ENCODE measurements at regions not wholly inside any gene's neighbourhood (a gene's known extent, or its start where the extent isn't known, plus 50 kb on each side); places are given as distances from the start of the nearest gene placed in this dataset.

GRCh38 chrX:23465985-23466384 is 131.3 kb downstream of the PTCHD1 start:
- no peak overlapping the region for H3K4me3 ChIP-seq (ENCODE audit: extremely low read depth in 1 of 4, insufficient read depth in 2 of 4, low read depth in 3 of 4, low read length in 4 of 4)
- H4K20me1 ChIP-seq (replicated peaks in 1 of 2; ENCODE audit: control insufficient read depth in 1 of 2, insufficient read depth in 2 of 2, low read length in 2 of 2): no peaks in the 10 kb centered on the region
- no peak overlapping the region for H2BK15ac ChIP-seq (ENCODE audit: low read length)
- no peaks in the 10 kb centered on the region for H3K79me2 ChIP-seq (ENCODE audit: control insufficient read depth in 1 of 2, insufficient read depth in 2 of 2, low read length in 2 of 2)
- H3K4me2 ChIP-seq (ENCODE audit: insufficient read depth in 1 of 2, low read depth in 2 of 2, low read length in 2 of 2): no peak overlapping the region
- H3K27ac ChIP-seq (ENCODE audit: low read depth, low read length): no peak overlapping the region
- FAIRE-seq (no peak), DNase-seq (ENCODE audit: low read depth in 1 of 2, low spot score in 2 of 2) (no peak)
- no peak overlapping the region for H2BK120ac ChIP-seq (replicated peaks; ENCODE audit: low read depth, low read length)
- H4K5ac ChIP-seq (ENCODE audit: insufficient read length, low read depth, low read length): no peak overlapping the region
- no peak overlapping the region for H2BK12ac ChIP-seq (ENCODE audit: low read depth, low read length)
- no peak overlapping the region for H2BK5ac ChIP-seq (ENCODE audit: low read depth, low read length)
- POLR2A ChIA-PET (ENCODE audit: partially characterized antibody): no interaction called here
- no peak overlapping the region for H3K14ac ChIP-seq (ENCODE audit: insufficient read length)
- no peak overlapping the region for H2AFZ ChIP-seq (ENCODE audit: low read length)
- H3K9ac ChIP-seq (replicated peaks in 1 of 4; ENCODE audit: extremely low read depth in 1 of 4, low read depth in 3 of 4, low read length in 3 of 4): no peak overlapping the region
- H3K4me1 ChIP-seq (replicated peaks in 1 of 4; ENCODE audit: control insufficient read depth in 3 of 4, insufficient read depth in 4 of 4, low read length in 3 of 4): no peaks in the 10 kb centered on the region
- WGBS, 2 experiments (ENCODE audit: extremely low coverage in 1 of 2, insufficient coverage in 1 of 2, insufficient read length in 1 of 2, insufficient replicate concordance in 2 of 2, low coverage in 1 of 2, low lambda C conversion rate in 2 of 2, missing lambda C conversion rate in 1 of 2): 89% methylated on average over 1 of the region's 2 CpGs; no CpG with 5 or more reads in 1 of the 2 experiments
- no peak overlapping the region for H4K8ac ChIP-seq (ENCODE audit: extremely low read depth, insufficient read depth, low read length)
- no peaks in the 10 kb centered on the region for H3K36me3 ChIP-seq (ENCODE audit: control insufficient read depth in 2 of 4, insufficient read depth in 4 of 4, low read length in 3 of 4)
- H3K23ac ChIP-seq (ENCODE audit: insufficient read length): no peak overlapping the region
- H4K91ac ChIP-seq (replicated peaks; ENCODE audit: insufficient read length, low read length): no peak overlapping the region
- no peaks in the 10 kb centered on the region for H3K23me2 ChIP-seq (ENCODE audit: low read depth, low read length)
- H3K56ac ChIP-seq (replicated peaks; ENCODE audit: insufficient read length, low read depth, low read length): no peak overlapping the region
- peaks cover 0 to 3% of the 10 kb centered on the region in 2 experiments; a peak in 1 of 4 replicates for H3K9me3 ChIP-seq (ENCODE audit: insufficient read depth in 2 of 2, low read depth in 1 of 2, low read length in 1 of 2)
- no peak overlapping the region for H3K4ac ChIP-seq (replicated peaks; ENCODE audit: insufficient read length, low read depth, low read length)
- no peak overlapping the region for H2BK20ac ChIP-seq (ENCODE audit: low read length)
- H2AK5ac ChIP-seq (ENCODE audit: low read depth, low read length): no peak overlapping the region
- no peaks in the 10 kb centered on the region for H3K79me1 ChIP-seq (ENCODE audit: low read depth, low read length)
- CTCF ChIA-PET (ENCODE audit: partially characterized antibody): no interaction called here
- no peaks in the 10 kb centered on the region for H3K27me3 ChIP-seq (replicated peaks in 1 of 4; ENCODE audit: control insufficient read depth in 3 of 4, extremely low read depth in 1 of 4, insufficient read depth in 3 of 4, low read length in 3 of 4)
- H3K18ac ChIP-seq (ENCODE audit: extremely low read depth, low read length): no peak overlapping the region
- TF ChIP-seq TAF7 (optimal IDR thresholded peaks at IDR 0.05; ENCODE audit: borderline replicate concordance, low read depth, low read length) (no peak), KDM1A (IDR thresholded peaks at IDR 0.05; ENCODE audit: borderline replicate concordance, low read length) (no peak), SIRT6 (IDR thresholded peaks at IDR 0.05; ENCODE audit: low read length) (no peak), SIN3A (conservative IDR thresholded peaks at IDR 0.05 in 1 of 2, IDR thresholded peaks at IDR 0.05 in 1 of 2; ENCODE audit: low read depth in 1 of 2, low read length in 2 of 2) (no peak), KDM4A (IDR thresholded peaks at IDR 0.05; ENCODE audit: low read depth, low read length, severe bottlenecking) (no peak), CREB1 (IDR thresholded peaks at IDR 0.05) (no peak), TBP (IDR thresholded peaks at IDR 0.05; ENCODE audit: low read depth, low read length) (no peak), GTF2F1 (IDR thresholded peaks at IDR 0.05; ENCODE audit: borderline replicate concordance, low read depth, low read length) (no peak), JUND (IDR thresholded peaks at IDR 0.05; ENCODE audit: low read length) (no peak), RFX5 (IDR thresholded peaks at IDR 0.05; ENCODE audit: borderline replicate concordance, low read depth, low read length) (no peak), NANOG (IDR thresholded peaks at IDR 0.05; ENCODE audit: insufficient read depth, low read depth, low read length, poor library complexity, severe bottlenecking) (no peak), E2F6 (IDR thresholded peaks at IDR 0.05) (no peak), RBBP5 (IDR thresholded peaks at IDR 0.05; ENCODE audit: borderline replicate concordance, low read depth, low read length) (no peak), RAD21 (IDR thresholded peaks at IDR 0.05 in 1 of 2, conservative IDR thresholded peaks at IDR 0.05 in 1 of 2; ENCODE audit: low read depth in 2 of 2, low read length in 2 of 2) (no peak)
